Gastrocnemius medialis (tissue), 4 donors: ENCODE measurements at regions not wholly inside any gene's neighbourhood (a gene's known extent, or its start where the extent isn't known, plus 50 kb on each side); places are given as distances from the start of the nearest gene placed in this dataset.

Source experiments
- ATAC-seq, 2 donors: fragments of 150-250 bp; one replicate each; pipeline ENCODE4 v1.9.1; 2016
- DNase-seq, 2 donors: peaks; one replicate each; pipeline ENCODE4 v3.0.0-alpha.2; 2019
- H3K27ac ChIP-seq, 4 donors: fragments of 200-600 bp; sonication (generic); 1 replicate in 1 of 4; 2 replicates in 3 of 4; pipeline ENCODE4 v1.5.1; 2016 to 2018; ENCODE audit warnings: mild to moderate bottlenecking in 2 of 4, moderate library complexity in 1 of 4
- H3K27me3 ChIP-seq, 3 donors: fragments of 200-600 bp; sonication (generic) in 2 of 3; 1 replicate in 1 of 3; 2 replicates in 2 of 3; pipeline versions ENCODE4 v1.5.1 to v1.6.0; 2016 to 2019; ENCODE audit warnings: mild to moderate bottlenecking in 1 of 3, moderate library complexity in 1 of 3
- H3K36me3 ChIP-seq, 2 donors: fragments of 200-600 bp; sonication (generic) in 1 of 2; one replicate each; pipeline ENCODE4 v1.5.1; 2017 to 2018
- H3K4me1 ChIP-seq, 2 donors: fragments of 200-600 bp; sonication (generic) in 1 of 2; one replicate each; pipeline ENCODE4 v1.5.1; 2016 to 2017; ENCODE audit warnings: mild to moderate bottlenecking in 2 of 2
- H3K4me3 ChIP-seq, 4 donors: fragments of 200-600 bp; sonication (generic) in 3 of 4; 1 replicate in 1 of 4; 2 replicates in 3 of 4; pipeline ENCODE4 v1.5.1; 2016 to 2019; ENCODE audit warnings: mild to moderate bottlenecking in 2 of 4
- H3K9me3 ChIP-seq, 3 donors: fragments of 200-600 bp; sonication (generic) in 2 of 3; 1 replicate in 1 of 3; 2 replicates in 2 of 3; pipeline ENCODE4 v1.5.1; 2016 to 2019
- POLR2A ChIP-seq, 2 donors: fragments of 450-650 bp; IDR thresholded peaks; one replicate each; pipeline ENCODE4 v1.6.1; 2017; ENCODE audit warnings: antibody characterized with exemption in 2 of 2, mild to moderate bottlenecking in 2 of 2, moderate library complexity in 2 of 2
- in situ Hi-C, 4 donors: fragments of 200-750 bp; cut with MboI; loops; one replicate each; pipeline versions ENCODE4 v1.15.0 to v1.8.0; 2017; ENCODE audit warnings: low sequenced_read_pairs in 4 of 4
- intact Hi-C: fragments of 100-400 bp; cut with DNase I; formaldehyde crosslinking; loops from one replicate; pipeline ENCODE4 v1.15.1; 2023; ENCODE audit warnings: low total_unique reads
- TF ChIP-seq, protein P1 (sequence below), 5 experiments: fragments of 450-650 bp in 3 of 5; fragments of 200-600 bp in 2 of 5; sonication (generic) in 2 of 5; IDR thresholded peaks in 4 of 5; conservative IDR thresholded peaks in 1 of 5; 1 replicate in 4 of 5; 2 replicates in 1 of 5; pipeline ENCODE4 v1.5.1; 2016 to 2019; ENCODE audit warnings: antibody characterized with exemption in 5 of 5, mild to moderate bottlenecking in 3 of 5, moderate library complexity in 3 of 5

DNA sequence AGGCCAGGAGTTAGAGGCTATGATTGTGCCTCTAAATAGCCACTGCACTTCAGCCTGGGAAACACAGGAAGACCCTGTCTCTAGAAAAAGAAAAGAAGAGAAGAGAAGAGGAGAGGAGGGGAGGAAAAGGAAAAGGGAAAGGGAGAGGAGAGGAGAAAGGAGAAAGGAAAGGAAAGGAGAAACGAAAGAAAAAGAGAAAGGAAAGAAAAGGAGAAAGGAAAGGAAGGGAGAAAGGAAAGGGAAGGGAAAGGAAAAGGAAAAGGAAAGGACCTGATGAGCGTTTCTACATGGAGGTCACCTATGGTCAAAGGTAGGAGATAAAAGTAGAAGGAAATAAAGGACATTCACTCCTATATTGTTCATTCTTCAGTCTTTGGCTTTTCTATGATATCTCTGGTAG, 109.1 kb upstream of the TRPC4 start:
- no peaks in the 10 kb centered on the region for H3K4me1 ChIP-seq
- ATAC-seq: no peak
- intact Hi-C loops (no loop called here), in situ Hi-C loops (no loop called here)
- TF ChIP-seq, protein P1, sequence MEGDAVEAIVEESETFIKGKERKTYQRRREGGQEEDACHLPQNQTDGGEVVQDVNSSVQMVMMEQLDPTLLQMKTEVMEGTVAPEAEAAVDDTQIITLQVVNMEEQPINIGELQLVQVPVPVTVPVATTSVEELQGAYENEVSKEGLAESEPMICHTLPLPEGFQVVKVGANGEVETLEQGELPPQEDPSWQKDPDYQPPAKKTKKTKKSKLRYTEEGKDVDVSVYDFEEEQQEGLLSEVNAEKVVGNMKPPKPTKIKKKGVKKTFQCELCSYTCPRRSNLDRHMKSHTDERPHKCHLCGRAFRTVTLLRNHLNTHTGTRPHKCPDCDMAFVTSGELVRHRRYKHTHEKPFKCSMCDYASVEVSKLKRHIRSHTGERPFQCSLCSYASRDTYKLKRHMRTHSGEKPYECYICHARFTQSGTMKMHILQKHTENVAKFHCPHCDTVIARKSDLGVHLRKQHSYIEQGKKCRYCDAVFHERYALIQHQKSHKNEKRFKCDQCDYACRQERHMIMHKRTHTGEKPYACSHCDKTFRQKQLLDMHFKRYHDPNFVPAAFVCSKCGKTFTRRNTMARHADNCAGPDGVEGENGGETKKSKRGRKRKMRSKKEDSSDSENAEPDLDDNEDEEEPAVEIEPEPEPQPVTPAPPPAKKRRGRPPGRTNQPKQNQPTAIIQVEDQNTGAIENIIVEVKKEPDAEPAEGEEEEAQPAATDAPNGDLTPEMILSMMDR (IDR thresholded peaks at IDR 0.05 in 4 of 5, conservative IDR thresholded peaks at IDR 0.05 in 1 of 5): no peak
- TF ChIP-seq POLR2A (IDR thresholded peaks at IDR 0.05): no peak
- no peaks in the 10 kb centered on the region for H3K27me3 ChIP-seq
- no peak for DNase-seq
- H3K27ac ChIP-seq: no peak overlapping the region
- H3K36me3 ChIP-seq: no peaks in the 10 kb centered on the region
- no peak overlapping the region for H3K4me3 ChIP-seq
- H3K9me3 ChIP-seq: no peaks in the 10 kb centered on the region

DNA sequence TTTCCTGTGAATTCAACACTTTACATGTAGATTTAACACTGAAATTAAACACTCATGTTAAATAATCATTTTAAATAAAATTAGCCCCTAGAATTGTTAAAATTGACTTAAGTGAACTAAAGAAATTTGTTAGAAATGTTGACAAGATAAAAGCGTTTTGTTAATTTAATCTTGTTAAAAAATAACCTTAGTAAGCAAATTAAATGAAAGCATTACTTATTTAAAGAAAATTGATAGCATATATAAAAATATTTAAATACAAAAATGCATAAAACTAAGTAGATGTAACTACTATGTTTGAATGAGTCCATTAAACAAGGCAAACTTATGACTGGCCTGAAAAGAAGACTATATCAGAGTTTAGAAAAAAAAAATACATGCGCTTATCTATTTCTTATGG, 99.0 kb upstream of the TRPC4 start:
- in situ Hi-C loops: no loop called here
- H3K27ac ChIP-seq: no peak overlapping the region
- H3K4me3 ChIP-seq: no peak overlapping the region
- H3K9me3 ChIP-seq: no peaks in the 10 kb centered on the region
- TF ChIP-seq, protein P1 (IDR thresholded peaks at IDR 0.05 in 4 of 5, conservative IDR thresholded peaks at IDR 0.05 in 1 of 5): no peak
- no peak for TF ChIP-seq POLR2A (IDR thresholded peaks at IDR 0.05)
- DNase-seq (no peak), ATAC-seq (no peak)
- intact Hi-C loops: no loop called here
- no peaks in the 10 kb centered on the region for H3K36me3 ChIP-seq
- H3K27me3 ChIP-seq: no peaks in the 10 kb centered on the region
- no peaks in the 10 kb centered on the region for H3K4me1 ChIP-seq

DNA sequence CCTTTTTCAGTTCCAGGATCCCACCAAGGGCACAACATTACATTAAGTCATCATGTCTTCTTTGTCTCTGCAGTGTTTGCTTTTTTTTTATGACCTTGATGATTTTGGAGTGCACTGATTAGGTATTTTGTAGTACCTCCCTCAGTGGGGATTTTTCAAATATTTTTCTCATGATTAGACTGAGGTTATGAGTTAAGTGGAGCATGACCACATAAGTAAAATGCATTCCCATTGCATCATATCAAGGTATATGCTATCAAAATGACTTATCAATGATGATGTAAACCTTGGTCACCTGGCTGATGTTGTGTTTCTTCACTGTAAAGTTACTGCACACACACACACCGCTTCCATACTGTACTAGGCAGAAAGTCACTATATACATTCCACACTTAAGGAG, 96.7 kb upstream of the TRPC4 start:
- Histone ChIP-seq H3K27ac (no peak overlapping the region), H3K4me3 (no peak overlapping the region), H3K27me3 (no peaks in the 10 kb centered on the region), H3K36me3 (no peaks in the 10 kb centered on the region), H3K4me1 (no peaks in the 10 kb centered on the region), H3K9me3 (no peaks in the 10 kb centered on the region)
- DNase-seq: no peak
- intact Hi-C loops (no loop called here), in situ Hi-C loops (no loop called here)
- ATAC-seq: no peak
- TF ChIP-seq, protein P1 (IDR thresholded peaks at IDR 0.05 in 4 of 5, conservative IDR thresholded peaks at IDR 0.05 in 1 of 5): no peak
- no peak for TF ChIP-seq POLR2A (IDR thresholded peaks at IDR 0.05)

GRCh38 chr13:37960427-37960826, 90.9 kb upstream of the TRPC4 start:
- DNase-seq (no peak), ATAC-seq (no peak)
- no peak for TF ChIP-seq POLR2A (IDR thresholded peaks at IDR 0.05)
- TF ChIP-seq, protein P1 (IDR thresholded peaks at IDR 0.05 in 4 of 5, conservative IDR thresholded peaks at IDR 0.05 in 1 of 5): no peak
- Histone ChIP-seq H3K9me3 (no peaks in the 10 kb centered on the region), H3K4me1 (no peaks in the 10 kb centered on the region), H3K36me3 (no peaks in the 10 kb centered on the region), H3K27me3 (no peaks in the 10 kb centered on the region), H3K27ac (no peak overlapping the region), H3K4me3 (no peak overlapping the region)
- in situ Hi-C loops: no loop called here
- intact Hi-C loops: no loop called here

DNA sequence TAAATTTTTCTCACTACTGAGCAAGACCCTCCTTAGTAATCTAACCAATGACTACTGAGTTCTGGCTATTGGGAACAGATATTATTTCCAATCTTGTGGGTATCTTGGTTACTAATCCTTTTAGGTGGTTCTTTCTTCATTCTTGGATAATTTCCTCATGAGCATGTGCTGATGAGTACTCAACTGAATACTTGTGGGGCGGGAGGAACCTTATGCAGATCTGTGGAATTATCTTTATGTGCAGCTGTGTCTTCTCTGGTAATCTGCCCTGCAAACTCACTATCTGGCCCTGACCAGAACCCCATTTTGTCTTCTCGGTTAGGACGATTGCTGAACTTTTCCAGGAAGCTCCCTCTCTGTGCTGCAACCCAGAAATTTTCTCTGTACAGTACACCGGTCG, 89.7 kb upstream of the TRPC4 start:
- no peaks in the 10 kb centered on the region for H3K9me3 ChIP-seq
- H3K27me3 ChIP-seq: no peaks in the 10 kb centered on the region
- in situ Hi-C loops (no loop called here), intact Hi-C loops (no loop called here)
- ATAC-seq: no peak
- H3K27ac ChIP-seq: no peak overlapping the region
- H3K4me1 ChIP-seq: no peaks in the 10 kb centered on the region
- H3K36me3 ChIP-seq: no peaks in the 10 kb centered on the region
- no peak for TF ChIP-seq POLR2A (IDR thresholded peaks at IDR 0.05)
- TF ChIP-seq, protein P1 (IDR thresholded peaks at IDR 0.05 in 4 of 5, conservative IDR thresholded peaks at IDR 0.05 in 1 of 5): no peak
- DNase-seq: no peak
- H3K4me3 ChIP-seq: no peak overlapping the region
